PC-9 (cell line): ENCODE measurements at regions not wholly inside any gene's neighbourhood (a gene's known extent, or its start where the extent isn't known, plus 50 kb on each side); places are given as distances from the start of the nearest gene placed in this dataset.

Experiments
- BruUV-seq: library from RNA; stranded (reverse); fragments of 400-500 nt; replicated peaks from 2 replicates; lab custom pipeline; 2021; lab: Mats Ljungman, UMichigan
- CTCF ChIA-PET: fragments of 300-600 bp; sonication (Branson Sonifier 250); formaldehyde crosslinking; loops from one replicate; lab custom pipeline; 2022; ENCODE audit warnings: antibody characterized with exemption; lab: Charles Lee
- POLR2A ChIA-PET: fragments of 300-600 bp; sonication (Branson Sonifier 250); formaldehyde crosslinking; loops from one replicate; lab custom pipeline; 2022; ENCODE audit warnings: antibody characterized with exemption; ENCODE audit not compliant: unreplicated experiment; lab: Charles Lee
- DNase-seq, 2 experiments: peaks; one replicate each; pipeline versions ENCODE4 v3.0.0 to v3.0.0-alpha.2; 2015 to 2022; ENCODE audit warnings: mixed read lengths in 1 of 2
- H2AFZ ChIP-seq: fragments of 200-600 bp; sonication (generic); 2 replicates; pipeline ENCODE4 v1.8.1; 2017; ENCODE audit warnings: antibody characterized with exemption
- H3F3A ChIP-seq: fragments of 200-600 bp; sonication (generic); 2 replicates; pipeline ENCODE4 v1.8.1; 2017; ENCODE audit warnings: antibody characterized with exemption, mild to moderate bottlenecking, low read depth; ENCODE audit not compliant: insufficient read depth
- H3K27ac ChIP-seq: fragments of 200-600 bp; sonication (generic); 2 replicates; pipeline ENCODE4 v1.6.1; 2016; ENCODE audit warnings: mixed run types
- H3K27me3 ChIP-seq: fragments of 200-600 bp; sonication (generic); 2 replicates; pipeline ENCODE4 v1.6.1; 2016; ENCODE audit warnings: low read depth, mixed run types; ENCODE audit not compliant: insufficient read depth
- H3K36me3 ChIP-seq: fragments of 200-600 bp; sonication (generic); 2 replicates; pipeline ENCODE4 v1.6.1; 2016; ENCODE audit warnings: low read depth, mixed run types
- H3K4me1 ChIP-seq: fragments of 200-600 bp; sonication (generic); replicated peaks from 2 replicates; pipeline ENCODE4 v1.6.1; 2016; ENCODE audit warnings: mixed run types; ENCODE audit not compliant: insufficient read depth
- H3K4me2 ChIP-seq: fragments of 200-600 bp; sonication (generic); 2 replicates; pipeline ENCODE4 v1.6.1; 2017; ENCODE audit warnings: mixed run types
- H3K4me3 ChIP-seq: fragments of 200-600 bp; sonication (generic); 2 replicates; pipeline ENCODE4 v1.6.1; 2016; ENCODE audit warnings: mixed run types
- H3K79me2 ChIP-seq: fragments of 200-600 bp; sonication (generic); 2 replicates; pipeline ENCODE4 v1.6.1; 2017; ENCODE audit warnings: low read depth, mixed run types
- H3K9me2 ChIP-seq: fragments of 200-600 bp; sonication (generic); 2 replicates; pipeline ENCODE4 v1.8.1; 2017; ENCODE audit warnings: mild to moderate bottlenecking; ENCODE audit not compliant: insufficient read depth
- H3K9me3 ChIP-seq: fragments of 200-600 bp; sonication (generic); 2 replicates; pipeline ENCODE4 v1.8.1; 2016; ENCODE audit warnings: low read depth; ENCODE audit not compliant: insufficient read depth
- H4K20me1 ChIP-seq: fragments of 200-600 bp; sonication (generic); 2 replicates; pipeline ENCODE4 v1.8.1; 2017; ENCODE audit not compliant: insufficient read depth
- CTCF ChIP-seq: fragments of 200-600 bp; sonication (generic); conservative IDR thresholded peaks from 2 replicates; pipeline ENCODE4 v1.6.1; 2017; ENCODE audit warnings: mixed run types, antibody characterized with exemption, mild to moderate bottlenecking, moderate library complexity
- EZH2 ChIP-seq: fragments of 200-600 bp; sonication (generic); IDR thresholded peaks from 2 replicates; pipeline ENCODE4 v1.8.0; 2017; ENCODE audit warnings: antibody characterized with exemption, low read depth
- intact Hi-C: fragments of 100-400 bp; cut with micrococcal nuclease; formaldehyde crosslinking; loops from one replicate; pipeline ENCODE4 v1.10.0; 2022; ENCODE audit not compliant: unreplicated experiment

- H3F3A ChIP-seq = no peaks in the 10 kb centered on the region
- H3K79me2 ChIP-seq = no peaks in the 10 kb centered on the region
- no peak for DNase-seq
- H3K36me3 ChIP-seq = no peaks in the 10 kb centered on the region
- H3K4me1 ChIP-seq = no peaks in the 10 kb centered on the region
- TF ChIP-seq EZH2 (no peak), CTCF (no peak)
- CTCF ChIA-PET = no interaction called here
- no peak overlapping the region for H2AFZ ChIP-seq
- H3K9me3 ChIP-seq = no peaks in the 10 kb centered on the region
- no peak overlapping the region for H3K27ac ChIP-seq
- H4K20me1 ChIP-seq = no peaks in the 10 kb centered on the region
- intact Hi-C loops = no loop called here
- POLR2A ChIA-PET = no interaction called here
- no TSS peak for BruUV-seq
- no peak overlapping the region for H3K4me3 ChIP-seq
- no peaks in the 10 kb centered on the region for H3K9me2 ChIP-seq
- no peak overlapping the region for H3K4me2 ChIP-seq
- no peaks in the 10 kb centered on the region for H3K27me3 ChIP-seq
Measured at GRCh38 chr3:40999682-41000081, 199.6 kb upstream of the CTNNB1 start.

GRCh38 chr3:41000471-41000870, 198.8 kb upstream of the CTNNB1 start:
- POLR2A ChIA-PET = no interaction called here
- TF ChIP-seq CTCF (no peak), EZH2 (no peak)
- Histone ChIP-seq H3K27me3 (no peaks in the 10 kb centered on the region), H3K4me2 (no peak overlapping the region), H3K4me3 (no peak overlapping the region), H3K4me1 (no peaks in the 10 kb centered on the region), H3K79me2 (no peaks in the 10 kb centered on the region), H4K20me1 (no peaks in the 10 kb centered on the region), H2AFZ (no peak overlapping the region), H3K36me3 (no peaks in the 10 kb centered on the region), H3K9me3 (no peaks in the 10 kb centered on the region), H3K27ac (no peak overlapping the region), H3K9me2 (no peaks in the 10 kb centered on the region), H3F3A (no peaks in the 10 kb centered on the region)
- no peak for DNase-seq
- intact Hi-C loops = no loop called here
- CTCF ChIA-PET = no interaction called here
- BruUV-seq = no TSS peak

- BruUV-seq = no TSS peak
- no peak overlapping the region for H3K4me3 ChIP-seq
- no peaks in the 10 kb centered on the region for H3K4me1 ChIP-seq
- no peaks in the 10 kb centered on the region for H3K79me2 ChIP-seq
- H3K27ac ChIP-seq = no peak overlapping the region
- H4K20me1 ChIP-seq = no peaks in the 10 kb centered on the region
- no peaks in the 10 kb centered on the region for H3K9me2 ChIP-seq
- H3K4me2 ChIP-seq = no peak overlapping the region
- TF ChIP-seq EZH2 = no peak
- TF ChIP-seq CTCF = no peak
- H3F3A ChIP-seq = no peaks in the 10 kb centered on the region
- no peaks in the 10 kb centered on the region for H3K9me3 ChIP-seq
- DNase-seq = no peak
- no peaks in the 10 kb centered on the region for H3K27me3 ChIP-seq
- ChIA-PET POLR2A (no interaction called here), CTCF (no interaction called here)
- no peak overlapping the region for H2AFZ ChIP-seq
- no peaks in the 10 kb centered on the region for H3K36me3 ChIP-seq
- intact Hi-C loops = no loop called here
Measured at GRCh38 chr3:41001556-41001955, 197.7 kb upstream of the CTNNB1 start.
